IPS-NIHi7 (cell line): ENCODE measurements at regions not wholly inside any gene's neighbourhood (a gene's known extent, or its start where the extent isn't known, plus 50 kb on each side); places are given as distances from the start of the nearest gene placed in this dataset.

Experiments
- DNase-seq: peaks from one replicate; pipeline ENCODE4 v3.0.0; 2012; ENCODE audit warnings: mixed read lengths; ENCODE audit errors: extremely low spot score

- no peak for DNase-seq
Observed at GRCh38 chr10:91036807-91037411, 116.0 kb upstream of the ANKRD1 start.

- no peak for DNase-seq
Observed at GRCh38 chr10:91038971-91039370, 118.1 kb upstream of the ANKRD1 start.

- no peak for DNase-seq
Observed at GRCh38 chr10:91040343-91040742, 119.5 kb upstream of the ANKRD1 start.

GRCh38 chr10:91042069-91042468 is 121.2 kb upstream of the ANKRD1 start:
- no peak for DNase-seq

- peak; percentile 59 for DNase-seq
Observed at GRCh38 chr10:91043173-91043910, 122.5 kb upstream of the ANKRD1 start.

- DNase-seq, result no peak
Observed at GRCh38 chr10:91046869-91047268, 126.0 kb upstream of the ANKRD1 start.

- DNase-seq, result no peak
Observed at GRCh38 chr10:91048380-91048779, 127.5 kb upstream of the ANKRD1 start.

- no peak for DNase-seq
Observed at GRCh38 chr10:91049296-91049987, 128.6 kb upstream of the ANKRD1 start.

- no peak for DNase-seq
Observed at GRCh38 chr10:91049988-91050360, 129.1 kb upstream of the ANKRD1 start.

GRCh38 chr10:91050371-91051034 is 129.6 kb upstream of the ANKRD1 start:
- DNase-seq, result peak; percentile 40

GRCh38 chr10:91051829-91052228 is 130.9 kb upstream of the ANKRD1 start:
- no peak for DNase-seq

GRCh38 chr10:91054325-91054724 is 133.4 kb upstream of the ANKRD1 start:
- no peak for DNase-seq

GRCh38 chr10:91061187-91061586 is 140.3 kb upstream of the ANKRD1 start:
- no peak for DNase-seq

GRCh38 chr10:91061608-91062007 is 140.7 kb upstream of the ANKRD1 start:
- DNase-seq, result no peak

GRCh38 chr10:91062091-91062490 is 141.2 kb upstream of the ANKRD1 start:
- DNase-seq, result no peak

- no peak for DNase-seq
Observed at GRCh38 chr10:91071786-91072185, 148.7 kb upstream of the PCGF5 start.

- no peak for DNase-seq
Observed at GRCh38 chr10:91073286-91073979, 147.0 kb upstream of the PCGF5 start.

GRCh38 chr10:91076991-91077548 is 143.4 kb upstream of the PCGF5 start:
- no peak for DNase-seq

- no peak for DNase-seq
Observed at GRCh38 chr10:91077549-91078071, 142.9 kb upstream of the PCGF5 start.

- DNase-seq, result no peak
Observed at GRCh38 chr10:91080776-91081175, 139.7 kb upstream of the PCGF5 start.

GRCh38 chr10:91082447-91082846 is 138.0 kb upstream of the PCGF5 start:
- DNase-seq, result no peak
